GM18499 (cell line): ENCODE measurements at regions not wholly inside any gene's neighbourhood (a gene's known extent, or its start where the extent isn't known, plus 50 kb on each side); places are given as distances from the start of the nearest gene placed in this dataset.

Experiments
- ATAC-seq: cut with Tn5 transposase; IDR thresholded peaks from one replicate; pipeline ENCODE4 v1.9.1; 2021; ENCODE audit warnings: moderate number of reproducible peaks; ENCODE audit not compliant: insufficient read depth, unreplicated experiment

GRCh38 chr2:191783416-191783815, 63.5 kb downstream of the CAVIN2 start:
- ATAC-seq = peak; percentile 74
